Activated naive CD4-positive, alpha-beta T cell (primary cell): ENCODE measurements at regions not wholly inside any gene's neighbourhood (a gene's known extent, or its start where the extent isn't known, plus 50 kb on each side); places are given as distances from the start of the nearest gene placed in this dataset.

Source experiments
- DNase-seq, 4 experiments: peaks; one replicate each; lab custom pipeline; 2025; lab: John Stamatoyannopoulos, UW

DNA sequence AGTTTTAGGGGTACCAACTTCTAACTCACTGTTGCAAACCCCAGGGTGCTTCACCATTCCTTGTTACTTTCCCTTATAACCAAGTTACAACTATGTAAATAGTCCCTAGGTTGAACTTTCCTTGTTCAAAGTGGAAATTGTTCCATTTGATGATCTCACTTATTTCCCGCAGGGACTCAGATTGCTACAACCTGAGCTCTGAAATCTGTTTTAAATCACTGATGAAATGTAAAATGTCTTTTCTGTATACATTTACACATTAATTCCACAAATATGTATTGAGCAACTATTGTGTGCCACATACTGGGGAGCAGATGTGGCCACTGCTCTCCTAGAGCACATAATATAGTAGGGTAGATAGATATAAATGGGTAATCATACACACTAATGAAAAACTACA, 69.1 kb upstream of the TARS1 start:
- DNase-seq, result no peak

- no peak for DNase-seq
Observed at GRCh38 chr5:33372721-33373472, 67.9 kb upstream of the TARS1 start.

DNA sequence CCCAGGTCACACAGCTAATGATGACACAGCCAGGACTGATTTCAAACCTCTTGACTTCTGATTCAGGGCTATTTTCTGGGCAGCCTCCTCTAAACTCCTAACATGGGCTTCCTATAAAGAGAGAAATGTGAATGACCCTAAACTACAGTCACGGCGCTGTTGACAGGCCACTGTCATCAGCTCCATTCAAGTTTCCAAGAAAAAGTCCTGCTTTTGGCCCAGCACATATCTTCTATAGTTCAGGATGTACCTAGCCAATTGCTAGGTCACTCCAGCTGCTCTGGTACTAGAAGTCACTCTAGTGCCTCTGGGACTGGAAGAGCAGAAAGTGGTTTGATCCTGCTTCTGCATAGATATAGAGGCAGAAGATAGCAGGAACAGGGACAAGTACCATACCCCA, 64.9 kb upstream of the TARS1 start:
- no peak for DNase-seq

- no peak for DNase-seq
Observed at GRCh38 chr5:33379757-33380156, 61.0 kb upstream of the TARS1 start.

DNA sequence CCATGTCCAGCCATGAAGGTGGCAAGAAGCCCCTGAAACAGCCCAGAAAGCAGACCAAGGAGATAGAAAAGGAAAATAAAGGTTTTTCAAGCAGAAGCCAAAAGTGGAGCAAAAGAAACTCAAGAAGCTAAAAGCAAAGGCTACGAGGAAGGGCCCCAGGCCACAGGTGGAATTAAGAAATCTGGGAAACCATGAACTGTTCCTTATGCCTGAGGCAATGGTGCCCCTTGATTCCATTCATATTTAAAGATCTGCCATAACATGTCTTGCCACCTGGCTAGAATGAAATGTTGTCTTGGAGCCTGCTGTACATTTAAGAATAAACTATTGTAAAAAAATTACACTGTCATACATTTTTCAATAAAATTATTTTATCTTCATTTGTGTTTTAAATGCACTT, 59.5 kb upstream of the TARS1 start:
- DNase-seq, result no peak
